Activated T-helper 2 cell treated with anti-CD3 and anti-CD28 coated beads, Interferon-gamma antibody, Interleukin-2, Interleukin-4, amounts not matched to agents 10 μg/mL and 5 μg/mL and 100 μg/mL, durations not matched to agents 14 hours and 24 hours and 36 hours (primary cell): ENCODE measurements at regions not wholly inside any gene's neighbourhood (a gene's known extent, or its start where the extent isn't known, plus 50 kb on each side); places are given as distances from the start of the nearest gene placed in this dataset.
"Not testable (repeated sequence)": the region's sequence is repeated elsewhere in the genome, so short reads cannot be mapped to it uniquely, and the experiment has no call there.

Experiments
- DNase-seq: peaks from one replicate; pipeline ENCODE4 v3.0.0; 2021; ENCODE audit warnings: low spot score
- H3K27ac Mint-ChIP-seq: one replicate; pipeline ENCODE4 v1.8.0; 2021; ENCODE audit warnings: mixed read lengths
- H3K27me3 Mint-ChIP-seq: one replicate; pipeline ENCODE4 v1.8.0; 2021; ENCODE audit warnings: low read depth, mixed read lengths
- H3K36me3 Mint-ChIP-seq: one replicate; pipeline ENCODE4 v1.8.0; 2021; ENCODE audit warnings: low read depth, mixed read lengths
- H3K4me1 Mint-ChIP-seq: one replicate; pipeline ENCODE4 v1.8.0; 2021; ENCODE audit warnings: low read depth, mixed read lengths
- H3K4me3 Mint-ChIP-seq: one replicate; pipeline ENCODE4 v1.8.0; 2021; ENCODE audit warnings: low read depth, mild to moderate bottlenecking, moderate library complexity, mixed read lengths
- H3K9me3 Mint-ChIP-seq: one replicate; pipeline ENCODE4 v1.8.0; 2021; ENCODE audit warnings: mixed read lengths
- intact Hi-C: fragments of 100-400 bp; cut with micrococcal nuclease; formaldehyde crosslinking; loops from one replicate; pipeline ENCODE4 v1.15.1; 2023

- Mint-ChIP-seq H3K4me3 (no peak overlapping the region), H3K36me3 (no peaks in the 10 kb centered on the region), H3K27ac (no peak overlapping the region)
These were observed 257.4 kb downstream of the MATN1 start for GRCh38 chr1:30466026-30466425.

GRCh38 chr1:30465096-30465495, 258.3 kb downstream of the MATN1 start:
- no peak for DNase-seq
- Mint-ChIP-seq H3K4me3 (no peak overlapping the region), H3K9me3 (no peaks in the 10 kb centered on the region), H3K4me1 (no peaks in the 10 kb centered on the region), H3K27ac (no peak overlapping the region), H3K36me3 (no peaks in the 10 kb centered on the region), H3K27me3 (no peaks in the 10 kb centered on the region)
- intact Hi-C loops, result no loop called here

More at GRCh38 chr1:30466026-30466425, 257.4 kb downstream of the MATN1 start:
- Mint-ChIP-seq H3K4me1 (no peaks in the 10 kb centered on the region), H3K9me3 (no peaks in the 10 kb centered on the region), H3K27me3 (no peaks in the 10 kb centered on the region)
- intact Hi-C loops, result no loop called here
- DNase-seq, result no peak

GRCh38 chr1:30464187-30464617, 259.2 kb downstream of the MATN1 start:
- H3K9me3 Mint-ChIP-seq, result no peaks in the 10 kb centered on the region
- no peaks in the 10 kb centered on the region for H3K27me3 Mint-ChIP-seq
- no peak overlapping the region for H3K4me3 Mint-ChIP-seq
- H3K27ac Mint-ChIP-seq, result no peak overlapping the region
- DNase-seq, result no peak
- intact Hi-C loops, result no loop called here
- H3K4me1 Mint-ChIP-seq, result no peaks in the 10 kb centered on the region
- H3K36me3 Mint-ChIP-seq, result no peaks in the 10 kb centered on the region

GRCh38 chr1:30462826-30463425, 260.5 kb downstream of the MATN1 start:
- Mint-ChIP-seq H3K27ac (no peak overlapping the region), H3K9me3 (no peaks in the 10 kb centered on the region), H3K36me3 (no peaks in the 10 kb centered on the region), H3K4me1 (no peaks in the 10 kb centered on the region), H3K27me3 (no peaks in the 10 kb centered on the region), H3K4me3 (no peak overlapping the region)
- intact Hi-C loops, result no loop called here
- no peak for DNase-seq

GRCh38 chr1:30462166-30462565, 261.2 kb downstream of the MATN1 start:
- H3K4me1 Mint-ChIP-seq, result no peaks in the 10 kb centered on the region
- intact Hi-C loops, result no loop called here
- no peak overlapping the region for H3K27ac Mint-ChIP-seq
- no peak for DNase-seq
- no peaks in the 10 kb centered on the region for H3K36me3 Mint-ChIP-seq
- H3K4me3 Mint-ChIP-seq, result no peak overlapping the region
- H3K27me3 Mint-ChIP-seq, result no peaks in the 10 kb centered on the region
- no peaks in the 10 kb centered on the region for H3K9me3 Mint-ChIP-seq

- H3K4me3 Mint-ChIP-seq, result no peak overlapping the region
- H3K4me1 Mint-ChIP-seq, result no peaks in the 10 kb centered on the region
- intact Hi-C loops, result no loop called here
- peaks cover 2% of the 10 kb centered on the region for H3K27me3 Mint-ChIP-seq
- no peak for DNase-seq
- H3K36me3 Mint-ChIP-seq, result no peaks in the 10 kb centered on the region
- no peaks in the 10 kb centered on the region for H3K9me3 Mint-ChIP-seq
- H3K27ac Mint-ChIP-seq, result no peak overlapping the region
These were observed 261.7 kb downstream of the MATN1 start for GRCh38 chr1:30461640-30462039.

GRCh38 chr1:30460661-30461060, 262.7 kb downstream of the MATN1 start:
- intact Hi-C loops, result no loop called here
- Mint-ChIP-seq H3K27ac (no peak overlapping the region), H3K4me1 (no peaks in the 10 kb centered on the region), H3K27me3 (peaks cover 2% of the 10 kb centered on the region), H3K9me3 (no peaks in the 10 kb centered on the region), H3K4me3 (no peak overlapping the region), H3K36me3 (no peaks in the 10 kb centered on the region)
- DNase-seq, result no peak

GRCh38 chr1:30458730-30459485, 264.5 kb downstream of the MATN1 start:
- H3K4me3 Mint-ChIP-seq, H3K4me1 Mint-ChIP-seq, H3K36me3 Mint-ChIP-seq, H3K9me3 Mint-ChIP-seq, H3K27ac Mint-ChIP-seq, H3K27me3 Mint-ChIP-seq, DNase-seq, intact Hi-C loops: not testable (repeated sequence)

- no peaks in the 10 kb centered on the region for H3K4me1 Mint-ChIP-seq
- DNase-seq, result no peak
- H3K27me3 Mint-ChIP-seq, result peaks cover 4% of the 10 kb centered on the region
- intact Hi-C loops, result no loop called here
- no peak overlapping the region for H3K4me3 Mint-ChIP-seq
- no peak overlapping the region for H3K27ac Mint-ChIP-seq
- H3K9me3 Mint-ChIP-seq, result no peaks in the 10 kb centered on the region
- no peaks in the 10 kb centered on the region for H3K36me3 Mint-ChIP-seq
These were observed 270.5 kb downstream of the MATN1 start for GRCh38 chr1:30452925-30453324.

- no peaks in the 10 kb centered on the region for H3K4me1 Mint-ChIP-seq
- no peaks in the 10 kb centered on the region for H3K9me3 Mint-ChIP-seq
- intact Hi-C loops, result no loop called here
- H3K36me3 Mint-ChIP-seq, result no peaks in the 10 kb centered on the region
- no peak overlapping the region for H3K27ac Mint-ChIP-seq
- H3K4me3 Mint-ChIP-seq, result no peak overlapping the region
- peaks cover 4% of the 10 kb centered on the region for H3K27me3 Mint-ChIP-seq
- no peak for DNase-seq
These were observed 271.2 kb downstream of the MATN1 start for GRCh38 chr1:30452170-30452569.

- no peaks in the 10 kb centered on the region for H3K36me3 Mint-ChIP-seq
- intact Hi-C loops, result no loop called here
- no peak overlapping the region for H3K4me3 Mint-ChIP-seq
- no peaks in the 10 kb centered on the region for H3K9me3 Mint-ChIP-seq
- H3K27me3 Mint-ChIP-seq, result peaks cover 2% of the 10 kb centered on the region
- H3K4me1 Mint-ChIP-seq, result no peaks in the 10 kb centered on the region
- DNase-seq, result no peak
- no peak overlapping the region for H3K27ac Mint-ChIP-seq
These were observed 271.8 kb downstream of the MATN1 start for GRCh38 chr1:30451532-30452125.

GRCh38 chr1:30450818-30451233, 272.6 kb downstream of the MATN1 start:
- H3K36me3 Mint-ChIP-seq, result no peaks in the 10 kb centered on the region
- no peaks in the 10 kb centered on the region for H3K9me3 Mint-ChIP-seq
- no peaks in the 10 kb centered on the region for H3K4me1 Mint-ChIP-seq
- H3K27ac Mint-ChIP-seq, result no peak overlapping the region
- H3K27me3 Mint-ChIP-seq, result peaks cover 2% of the 10 kb centered on the region
- DNase-seq, result no peak
- H3K4me3 Mint-ChIP-seq, result no peak overlapping the region
- intact Hi-C loops, result no loop called here

GRCh38 chr1:30450148-30450817, 273.1 kb downstream of the MATN1 start:
- Mint-ChIP-seq H3K4me1 (no peaks in the 10 kb centered on the region), H3K27ac (no peak overlapping the region), H3K9me3 (no peaks in the 10 kb centered on the region), H3K36me3 (no peaks in the 10 kb centered on the region), H3K4me3 (no peak overlapping the region), H3K27me3 (peaks cover 2% of the 10 kb centered on the region)
- no peak for DNase-seq
- intact Hi-C loops, result no loop called here
